ENCODE measurements at regions not wholly inside any gene's neighbourhood (a gene's known extent, or its start where the extent isn't known, plus 50 kb on each side); places are given as distances from the start of the nearest gene placed in this dataset.

- DNase-seq: no peak
Measured at GRCh38 chr22:48599346-48599745, 1228.3 kb downstream of the BRD1 start.

GRCh38 chr22:48596111-48596850 lies 1231.4 kb downstream of the BRD1 start:
- DNase-seq: no peak

- no peak for DNase-seq
Measured at GRCh38 chr22:48595511-48595905, 1232.2 kb downstream of the BRD1 start.

- DNase-seq: no peak
Measured at GRCh38 chr22:48594757-48595510, 1232.7 kb downstream of the BRD1 start.

- DNase-seq: no peak
Measured at GRCh38 chr22:48594016-48594756, 1233.5 kb downstream of the BRD1 start.

- no peak for DNase-seq
Measured at GRCh38 chr22:48593551-48593950, 1234.1 kb downstream of the BRD1 start.

- no peak for DNase-seq
Measured at GRCh38 chr22:48592931-48593330, 1234.7 kb downstream of the BRD1 start.

- DNase-seq: no peak
Measured at GRCh38 chr22:48592488-48592887, 1235.2 kb downstream of the BRD1 start.

- DNase-seq: no peak
Measured at GRCh38 chr22:48592066-48592345, 1235.7 kb downstream of the BRD1 start.

- no peak for DNase-seq
Measured at GRCh38 chr22:48591286-48592065, 1236.2 kb downstream of the BRD1 start.

GRCh38 chr22:48589901-48590300 lies 1237.8 kb downstream of the BRD1 start:
- no peak for DNase-seq

- no peak for DNase-seq
Measured at GRCh38 chr22:48588878-48589450, 1238.7 kb downstream of the BRD1 start.

- DNase-seq: no peak
Measured at GRCh38 chr22:48588151-48588877, 1239.4 kb downstream of the BRD1 start.

GRCh38 chr22:48587236-48587865 lies 1240.3 kb downstream of the BRD1 start:
- no peak for DNase-seq

- DNase-seq: no peak
Measured at GRCh38 chr22:48586799-48587185, 1240.9 kb downstream of the BRD1 start.

- DNase-seq: no peak
Measured at GRCh38 chr22:48585916-48586798, 1241.5 kb downstream of the BRD1 start.

- DNase-seq: no peak
Measured at GRCh38 chr22:48584170-48584569, 1243.5 kb downstream of the BRD1 start.

- DNase-seq: no peak
Measured at GRCh38 chr22:48581796-48582469, 1245.7 kb downstream of the BRD1 start.

- no peak for DNase-seq
Measured at GRCh38 chr22:48581205-48581766, 1246.4 kb downstream of the BRD1 start.

All from activated CD4-positive, alpha-beta T cell treated with anti-CD3 and anti-CD28 coated beads, Interleukin-2, amount 50 U/mL, for 16 hours (primary cell).